GM12891 (cell line): ENCODE measurements at regions not wholly inside any gene's neighbourhood (a gene's known extent, or its start where the extent isn't known, plus 50 kb on each side); places are given as distances from the start of the nearest gene placed in this dataset.

ENCODE experiments used
- PAX5 ChIP-seq: IDR thresholded peaks from 2 replicates; pipeline ENCODE4 v1.6.1; 2011; ENCODE audit warnings: low read length, moderate library complexity, mild to moderate bottlenecking; ENCODE audit not compliant: insufficient read depth, severe bottlenecking
- POLR2A ChIP-seq: IDR thresholded peaks from 2 replicates; pipeline ENCODE4 v1.6.1; 2011; ENCODE audit warnings: low read depth, low read length, control low read depth
- POLR2AphosphoS5 ChIP-seq: IDR thresholded peaks from 2 replicates; pipeline ENCODE4 v1.6.1; 2011; ENCODE audit warnings: low read depth, low read length, control low read depth
- POU2F2 ChIP-seq: IDR thresholded peaks from 2 replicates; pipeline ENCODE4 v1.6.1; 2011; ENCODE audit warnings: low read depth, mild to moderate bottlenecking, control low read depth, low read length, moderate library complexity
- SPI1 ChIP-seq: IDR thresholded peaks from 2 replicates; pipeline ENCODE4 v1.6.1; 2011; ENCODE audit warnings: low read depth, low read length, control low read depth
- TAF1 ChIP-seq: IDR thresholded peaks from 2 replicates; pipeline ENCODE4 v1.6.1; 2011; ENCODE audit warnings: low read depth, low read length, control low read depth

DNA sequence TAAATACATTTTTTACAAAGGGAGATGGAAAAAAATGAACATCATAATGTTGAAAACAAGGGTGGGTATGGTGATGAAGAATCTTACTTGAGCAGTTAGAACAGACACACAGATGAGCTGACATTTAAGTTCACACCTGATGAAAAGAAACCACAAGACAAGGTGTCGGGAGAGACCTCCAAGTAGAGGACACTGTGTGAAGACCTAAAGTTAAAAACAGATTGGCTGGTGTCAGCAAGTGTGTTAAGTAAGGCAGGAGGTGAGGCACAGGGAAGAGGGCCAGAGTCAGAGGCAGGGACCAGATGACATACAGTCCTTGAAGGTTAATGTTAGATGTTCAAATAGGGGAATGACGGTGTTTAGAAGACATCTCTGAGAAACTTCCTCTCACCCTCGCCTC lies 236.8 kb downstream of the FAT3 start:
- no peak for TF ChIP-seq POLR2A
- no peak for TF ChIP-seq POLR2AphosphoS5
- no peak for TF ChIP-seq TAF1
- TF ChIP-seq SPI1: no peak
- no peak for TF ChIP-seq PAX5
- no peak for TF ChIP-seq POU2F2
